ENCODE measurements at regions not wholly inside any gene's neighbourhood (a gene's known extent, or its start where the extent isn't known, plus 50 kb on each side); places are given as distances from the start of the nearest gene placed in this dataset.

DNA sequence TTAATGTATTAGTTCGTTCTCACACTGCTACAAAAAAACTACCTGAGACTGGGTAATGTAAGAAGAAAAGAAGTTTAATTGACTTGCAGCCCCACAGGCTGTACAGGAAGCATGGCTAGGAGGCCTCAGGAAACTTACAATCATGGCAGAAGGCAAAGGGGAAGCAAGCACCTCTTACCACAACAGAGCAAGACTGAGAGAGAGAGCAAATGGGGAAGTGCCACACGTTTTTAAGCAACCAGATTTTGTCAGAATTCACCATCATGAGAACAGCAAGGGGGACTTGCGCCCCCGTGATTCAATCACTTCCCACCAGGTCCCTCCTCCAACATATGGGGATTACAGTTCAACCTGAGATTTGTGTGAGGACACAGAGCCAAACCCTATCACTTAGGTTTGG is 70.8 kb upstream of the SRSF6 start:
- no peak overlapping the region for H3K9ac ChIP-seq (ENCODE audit: low read depth, low read length)
- H3K4me1 ChIP-seq (ENCODE audit: insufficient read depth, low read length) = no peaks in the 10 kb centered on the region
- no peaks in the 10 kb centered on the region for H3K36me3 ChIP-seq (ENCODE audit: insufficient read depth, low read length)
- H3K9me3 ChIP-seq (ENCODE audit: insufficient read depth, low read length, severe bottlenecking) = no peaks in the 10 kb centered on the region
- H3K27me3 ChIP-seq (ENCODE audit: insufficient read depth, low read length, poor library complexity) = no peaks in the 10 kb centered on the region
- H3K4me2 ChIP-seq (ENCODE audit: insufficient read depth, low read length) = no peak overlapping the region
- H2AFZ ChIP-seq (ENCODE audit: low read depth, low read length) = no peak overlapping the region
- TF ChIP-seq, protein P1, sequence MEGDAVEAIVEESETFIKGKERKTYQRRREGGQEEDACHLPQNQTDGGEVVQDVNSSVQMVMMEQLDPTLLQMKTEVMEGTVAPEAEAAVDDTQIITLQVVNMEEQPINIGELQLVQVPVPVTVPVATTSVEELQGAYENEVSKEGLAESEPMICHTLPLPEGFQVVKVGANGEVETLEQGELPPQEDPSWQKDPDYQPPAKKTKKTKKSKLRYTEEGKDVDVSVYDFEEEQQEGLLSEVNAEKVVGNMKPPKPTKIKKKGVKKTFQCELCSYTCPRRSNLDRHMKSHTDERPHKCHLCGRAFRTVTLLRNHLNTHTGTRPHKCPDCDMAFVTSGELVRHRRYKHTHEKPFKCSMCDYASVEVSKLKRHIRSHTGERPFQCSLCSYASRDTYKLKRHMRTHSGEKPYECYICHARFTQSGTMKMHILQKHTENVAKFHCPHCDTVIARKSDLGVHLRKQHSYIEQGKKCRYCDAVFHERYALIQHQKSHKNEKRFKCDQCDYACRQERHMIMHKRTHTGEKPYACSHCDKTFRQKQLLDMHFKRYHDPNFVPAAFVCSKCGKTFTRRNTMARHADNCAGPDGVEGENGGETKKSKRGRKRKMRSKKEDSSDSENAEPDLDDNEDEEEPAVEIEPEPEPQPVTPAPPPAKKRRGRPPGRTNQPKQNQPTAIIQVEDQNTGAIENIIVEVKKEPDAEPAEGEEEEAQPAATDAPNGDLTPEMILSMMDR (IDR thresholded peaks at IDR 0.05; ENCODE audit: borderline replicate concordance, extremely low read depth, low read length, poor library complexity, severe bottlenecking) = no peak
- no peak for TF ChIP-seq EZH2 (IDR thresholded peaks at IDR 0.05; ENCODE audit: borderline replicate concordance, low read depth, low read length, severe bottlenecking)
- ATAC-seq (ENCODE audit: insufficient read depth, low read depth) (no peak), DNase-seq (no peak)
- no peaks in the 10 kb centered on the region for H4K20me1 ChIP-seq (ENCODE audit: insufficient read depth, low read length)
- H3K79me2 ChIP-seq (ENCODE audit: insufficient read depth, low read length) = no peaks in the 10 kb centered on the region
- no peak overlapping the region for H3K4me3 ChIP-seq (ENCODE audit: low read depth in 1 of 2, low read length in 2 of 2)
- H3K27ac ChIP-seq (ENCODE audit: low read length) = no peak overlapping the region

DNA sequence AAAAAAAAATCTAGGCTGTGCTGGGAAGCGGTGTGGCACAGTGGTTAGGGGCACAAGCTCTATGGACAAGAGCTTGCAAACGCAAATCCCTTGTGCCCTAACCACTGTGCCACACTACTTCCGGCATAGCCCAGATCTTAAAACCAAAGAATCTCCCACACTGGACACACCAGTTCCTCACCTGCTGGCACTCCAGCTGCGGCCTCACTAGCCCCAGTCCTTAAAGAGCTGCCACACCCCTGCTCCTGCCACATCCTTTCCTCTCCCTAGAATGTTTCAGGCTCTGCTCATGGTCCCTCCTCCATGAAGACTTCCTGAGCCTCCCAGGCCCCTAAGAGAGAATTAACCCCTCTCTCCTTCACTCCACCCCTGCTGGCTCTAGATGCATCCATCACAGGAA is 71.8 kb upstream of the SRSF6 start:
- Histone ChIP-seq H3K9me3 (ENCODE audit: insufficient read depth, low read length, severe bottlenecking) (no peaks in the 10 kb centered on the region), H3K4me3 (ENCODE audit: low read depth in 1 of 2, low read length in 2 of 2) (no peak overlapping the region), H3K4me1 (ENCODE audit: insufficient read depth, low read length) (no peaks in the 10 kb centered on the region), H3K9ac (ENCODE audit: low read depth, low read length) (no peak overlapping the region), H3K27me3 (ENCODE audit: insufficient read depth, low read length, poor library complexity) (no peaks in the 10 kb centered on the region), H3K4me2 (ENCODE audit: insufficient read depth, low read length) (no peak overlapping the region), H3K36me3 (ENCODE audit: insufficient read depth, low read length) (no peaks in the 10 kb centered on the region), H3K79me2 (ENCODE audit: insufficient read depth, low read length) (no peaks in the 10 kb centered on the region), H2AFZ (ENCODE audit: low read depth, low read length) (no peak overlapping the region), H4K20me1 (ENCODE audit: insufficient read depth, low read length) (no peaks in the 10 kb centered on the region), H3K27ac (ENCODE audit: low read length) (no peak overlapping the region)
- DNase-seq (no peak), ATAC-seq (ENCODE audit: insufficient read depth, low read depth) (no peak)
- TF ChIP-seq, protein P1 (IDR thresholded peaks at IDR 0.05; ENCODE audit: borderline replicate concordance, extremely low read depth, low read length, poor library complexity, severe bottlenecking) = no peak
- no peak for TF ChIP-seq EZH2 (IDR thresholded peaks at IDR 0.05; ENCODE audit: borderline replicate concordance, low read depth, low read length, severe bottlenecking)

DNA sequence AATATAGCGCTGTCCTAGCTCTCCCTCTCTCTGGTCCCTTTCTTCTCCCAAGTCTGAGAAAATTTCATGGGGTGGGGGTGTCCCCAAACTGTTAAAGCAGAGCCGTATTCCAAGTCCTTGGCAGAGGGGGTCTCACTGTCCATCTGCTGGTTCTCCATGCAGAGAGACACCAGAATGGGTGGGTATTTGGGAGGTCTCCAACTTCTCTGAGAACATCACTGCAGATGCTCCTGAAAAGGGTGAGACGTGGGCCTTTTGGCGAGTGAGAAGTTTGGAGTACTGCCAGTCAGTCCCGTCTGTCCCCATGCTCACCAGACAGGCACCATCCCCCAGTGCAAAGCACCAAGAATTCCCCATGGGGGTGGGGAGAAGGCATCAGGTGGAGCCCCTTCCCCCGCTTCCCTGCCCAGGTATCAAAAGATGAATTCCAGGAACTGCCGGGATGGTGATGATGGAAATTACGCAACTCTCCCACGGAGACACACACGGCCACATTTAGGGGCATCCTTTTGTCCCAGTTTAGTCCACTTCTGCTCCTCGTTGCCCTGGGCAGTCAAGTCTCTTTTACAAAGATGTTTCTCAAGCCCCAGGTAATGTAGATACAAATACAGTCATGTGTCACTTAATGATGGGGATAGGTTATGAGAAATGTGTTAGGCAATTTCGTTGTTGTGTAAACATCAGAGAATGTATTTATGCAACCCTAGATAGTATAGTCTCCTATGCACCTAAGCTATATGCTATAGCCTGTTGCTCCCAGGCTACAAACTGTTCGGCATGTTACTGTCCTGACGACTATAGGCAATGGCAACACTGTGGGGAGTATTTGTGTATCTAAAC is 73.4 kb upstream of the SRSF6 start:
- Histone ChIP-seq H3K4me2 (ENCODE audit: insufficient read depth, low read length) (no peak overlapping the region), H3K9ac (ENCODE audit: low read depth, low read length) (no peak overlapping the region), H3K27ac (ENCODE audit: low read length) (no peak overlapping the region), H3K9me3 (ENCODE audit: insufficient read depth, low read length, severe bottlenecking) (no peaks in the 10 kb centered on the region), H3K4me1 (ENCODE audit: insufficient read depth, low read length) (no peaks in the 10 kb centered on the region), H4K20me1 (ENCODE audit: insufficient read depth, low read length) (no peaks in the 10 kb centered on the region), H3K4me3 (ENCODE audit: low read depth in 1 of 2, low read length in 2 of 2) (no peak overlapping the region), H2AFZ (ENCODE audit: low read depth, low read length) (no peak overlapping the region), H3K36me3 (ENCODE audit: insufficient read depth, low read length) (no peaks in the 10 kb centered on the region), H3K27me3 (ENCODE audit: insufficient read depth, low read length, poor library complexity) (no peaks in the 10 kb centered on the region), H3K79me2 (ENCODE audit: insufficient read depth, low read length) (no peaks in the 10 kb centered on the region)
- ATAC-seq (ENCODE audit: insufficient read depth, low read depth) (no peak), DNase-seq (no peak)
- TF ChIP-seq, protein P1 (IDR thresholded peaks at IDR 0.05; ENCODE audit: borderline replicate concordance, extremely low read depth, low read length, poor library complexity, severe bottlenecking) = no peak
- TF ChIP-seq EZH2 (IDR thresholded peaks at IDR 0.05; ENCODE audit: borderline replicate concordance, low read depth, low read length, severe bottlenecking) = no peak
